ENCODE measurements at regions not wholly inside any gene's neighbourhood (a gene's known extent, or its start where the extent isn't known, plus 50 kb on each side); places are given as distances from the start of the nearest gene placed in this dataset.
"Not testable (repeated sequence)": the region's sequence is repeated elsewhere in the genome, so short reads cannot be mapped to it uniquely, and the experiment has no call there.

GRCh38 chr3:8050283-8050682, 451.3 kb upstream of the LMCD1 start:
- Histone ChIP-seq H3K36me3 (no peaks in the 10 kb centered on the region), H3K4me3 (no peak overlapping the region), H3K9me3 (no peaks in the 10 kb centered on the region), H3K27ac (no peak overlapping the region), H3K27me3 (no peaks in the 10 kb centered on the region), H3K4me1 (no peaks in the 10 kb centered on the region)
- intact Hi-C loops (cut with DNase I; ENCODE audit: low total_unique reads) = no loop called here
- TF ChIP-seq, protein P1, sequence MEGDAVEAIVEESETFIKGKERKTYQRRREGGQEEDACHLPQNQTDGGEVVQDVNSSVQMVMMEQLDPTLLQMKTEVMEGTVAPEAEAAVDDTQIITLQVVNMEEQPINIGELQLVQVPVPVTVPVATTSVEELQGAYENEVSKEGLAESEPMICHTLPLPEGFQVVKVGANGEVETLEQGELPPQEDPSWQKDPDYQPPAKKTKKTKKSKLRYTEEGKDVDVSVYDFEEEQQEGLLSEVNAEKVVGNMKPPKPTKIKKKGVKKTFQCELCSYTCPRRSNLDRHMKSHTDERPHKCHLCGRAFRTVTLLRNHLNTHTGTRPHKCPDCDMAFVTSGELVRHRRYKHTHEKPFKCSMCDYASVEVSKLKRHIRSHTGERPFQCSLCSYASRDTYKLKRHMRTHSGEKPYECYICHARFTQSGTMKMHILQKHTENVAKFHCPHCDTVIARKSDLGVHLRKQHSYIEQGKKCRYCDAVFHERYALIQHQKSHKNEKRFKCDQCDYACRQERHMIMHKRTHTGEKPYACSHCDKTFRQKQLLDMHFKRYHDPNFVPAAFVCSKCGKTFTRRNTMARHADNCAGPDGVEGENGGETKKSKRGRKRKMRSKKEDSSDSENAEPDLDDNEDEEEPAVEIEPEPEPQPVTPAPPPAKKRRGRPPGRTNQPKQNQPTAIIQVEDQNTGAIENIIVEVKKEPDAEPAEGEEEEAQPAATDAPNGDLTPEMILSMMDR (IDR thresholded peaks at IDR 0.05) = no peak
- no peak for DNase-seq

- Histone ChIP-seq H3K27ac (no peak overlapping the region), H3K4me3 (no peak overlapping the region), H3K27me3 (no peaks in the 10 kb centered on the region), H3K9me3 (no peaks in the 10 kb centered on the region), H3K4me1 (no peaks in the 10 kb centered on the region), H3K36me3 (no peaks in the 10 kb centered on the region)
- no peak for DNase-seq
- TF ChIP-seq, protein P1 (IDR thresholded peaks at IDR 0.05) = no peak
- intact Hi-C loops (cut with DNase I; ENCODE audit: low total_unique reads) = no loop called here
Measured at GRCh38 chr3:8052659-8053058, 449.0 kb upstream of the LMCD1 start.

- H3K9me3 ChIP-seq; intact Hi-C loops (cut with DNase I; ENCODE audit: low total_unique reads); H3K36me3 ChIP-seq; H3K27me3 ChIP-seq; DNase-seq; H3K4me3 ChIP-seq; H3K4me1 ChIP-seq; H3K27ac ChIP-seq: not testable (repeated sequence)
Measured at GRCh38 chr3:8068135-8068534, 433.5 kb upstream of the LMCD1 start.

DNA sequence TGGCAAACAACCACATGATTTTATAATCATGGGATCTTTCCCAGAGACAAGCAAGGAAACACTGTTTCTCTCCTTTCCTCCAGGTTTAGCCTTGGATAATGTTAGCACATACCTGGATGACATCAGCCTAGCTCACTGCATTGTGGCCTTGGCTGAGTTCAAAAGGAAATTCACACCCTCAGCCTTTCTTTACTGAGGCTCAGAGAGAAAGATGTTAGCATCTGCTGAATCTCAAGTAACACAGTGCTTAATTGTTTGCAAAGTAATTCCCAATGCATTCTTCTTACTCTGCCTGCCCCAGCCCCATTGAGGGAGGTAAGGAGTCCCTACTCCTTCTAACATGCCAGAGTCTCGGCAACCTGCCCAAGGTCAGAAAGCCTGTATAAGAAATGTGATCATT, 432.2 kb upstream of the LMCD1 start:
- TF ChIP-seq, protein P1 (IDR thresholded peaks at IDR 0.05) = no peak
- Histone ChIP-seq H3K27ac (no peak overlapping the region), H3K9me3 (peaks cover 0 to 9% (median 0%) of the 10 kb centered on the region in 3 donors), H3K4me3 (no peak overlapping the region), H3K4me1 (no peaks in the 10 kb centered on the region), H3K27me3 (no peaks in the 10 kb centered on the region), H3K36me3 (no peaks in the 10 kb centered on the region)
- no peak for DNase-seq
- intact Hi-C loops (cut with DNase I; ENCODE audit: low total_unique reads) = no loop called here

GRCh38 chr3:8070011-8070410, 431.6 kb upstream of the LMCD1 start:
- no peaks in the 10 kb centered on the region for H3K36me3 ChIP-seq
- H3K27me3 ChIP-seq = no peaks in the 10 kb centered on the region
- H3K4me3 ChIP-seq = no peak overlapping the region
- H3K9me3 ChIP-seq = peaks cover 0 to 9% (median 0%) of the 10 kb centered on the region in 3 donors
- TF ChIP-seq, protein P1 (IDR thresholded peaks at IDR 0.05) = no peak
- DNase-seq = no peak
- intact Hi-C loops (cut with DNase I; ENCODE audit: low total_unique reads) = no loop called here
- no peak overlapping the region for H3K27ac ChIP-seq
- H3K4me1 ChIP-seq = no peaks in the 10 kb centered on the region

GRCh38 chr3:8074740-8075139, 426.9 kb upstream of the LMCD1 start:
- DNase-seq; H3K4me1 ChIP-seq; H3K27me3 ChIP-seq; H3K27ac ChIP-seq; H3K4me3 ChIP-seq; H3K36me3 ChIP-seq; H3K9me3 ChIP-seq; intact Hi-C loops (cut with DNase I; ENCODE audit: low total_unique reads): not testable (repeated sequence)

GRCh38 chr3:8077126-8077525, 424.5 kb upstream of the LMCD1 start:
- DNase-seq = no peak
- no peak overlapping the region for H3K4me3 ChIP-seq
- TF ChIP-seq, protein P1 (IDR thresholded peaks at IDR 0.05) = no peak
- H3K27me3 ChIP-seq = no peaks in the 10 kb centered on the region
- no peaks in the 10 kb centered on the region for H3K4me1 ChIP-seq
- no peak overlapping the region for H3K27ac ChIP-seq
- intact Hi-C loops (cut with DNase I; ENCODE audit: low total_unique reads) = no loop called here
- no peaks in the 10 kb centered on the region for H3K9me3 ChIP-seq
- no peaks in the 10 kb centered on the region for H3K36me3 ChIP-seq
